ENCODE measurements at regions not wholly inside any gene's neighbourhood (a gene's known extent, or its start where the extent isn't known, plus 50 kb on each side); places are given as distances from the start of the nearest gene placed in this dataset.
"Not testable (repeated sequence)": the region's sequence is repeated elsewhere in the genome, so short reads cannot be mapped to it uniquely, and the experiment has no call there.

DNA sequence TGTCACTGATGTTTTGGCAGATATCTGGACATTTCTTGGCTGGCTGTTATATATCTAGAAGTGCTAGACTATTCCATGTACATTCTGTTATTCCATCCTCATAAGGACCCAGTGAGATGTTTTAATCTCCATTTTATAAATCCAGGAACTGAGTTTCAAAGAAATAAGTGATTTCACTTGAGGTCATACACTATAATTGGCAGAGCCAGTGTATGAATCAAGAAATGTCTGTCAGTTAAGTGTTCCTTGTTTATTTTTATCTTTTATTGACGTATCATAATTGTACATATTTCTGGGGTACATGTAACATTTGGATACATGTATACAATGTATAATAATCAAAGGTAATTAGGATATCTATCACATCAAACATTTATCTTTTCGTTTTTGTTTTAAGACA is 338.3 kb upstream of the KLF4 start:
- H3K27me3 Mint-ChIP-seq, result peaks cover 96% of the 10 kb centered on the region

DNA sequence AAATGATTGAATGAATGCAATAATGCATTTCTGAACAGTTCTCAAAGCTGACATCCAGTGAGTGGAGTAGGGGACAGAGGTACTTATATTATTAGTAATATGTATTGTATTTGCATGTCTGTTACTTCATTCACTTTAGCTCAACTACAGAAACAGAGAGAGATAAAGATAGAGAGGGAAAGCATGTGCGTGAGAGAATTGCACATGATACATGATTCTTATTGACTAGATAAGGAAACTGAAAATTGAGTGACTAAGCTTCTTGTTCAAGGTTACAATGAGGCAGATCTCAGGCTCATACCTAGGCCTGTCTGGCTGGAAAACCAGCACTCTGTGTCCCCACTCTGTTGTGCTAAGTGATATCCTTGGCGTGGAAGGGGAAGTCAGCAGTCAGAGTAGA is 337.7 kb upstream of the KLF4 start:
- peaks cover 96% of the 10 kb centered on the region for H3K27me3 Mint-ChIP-seq
- DNase-seq (ENCODE audit: low spot score, unreplicated experiment), result no peak
- no peak overlapping the region for H3K4me3 Mint-ChIP-seq (ENCODE audit: low read depth)
- TF ChIP-seq, protein P1, sequence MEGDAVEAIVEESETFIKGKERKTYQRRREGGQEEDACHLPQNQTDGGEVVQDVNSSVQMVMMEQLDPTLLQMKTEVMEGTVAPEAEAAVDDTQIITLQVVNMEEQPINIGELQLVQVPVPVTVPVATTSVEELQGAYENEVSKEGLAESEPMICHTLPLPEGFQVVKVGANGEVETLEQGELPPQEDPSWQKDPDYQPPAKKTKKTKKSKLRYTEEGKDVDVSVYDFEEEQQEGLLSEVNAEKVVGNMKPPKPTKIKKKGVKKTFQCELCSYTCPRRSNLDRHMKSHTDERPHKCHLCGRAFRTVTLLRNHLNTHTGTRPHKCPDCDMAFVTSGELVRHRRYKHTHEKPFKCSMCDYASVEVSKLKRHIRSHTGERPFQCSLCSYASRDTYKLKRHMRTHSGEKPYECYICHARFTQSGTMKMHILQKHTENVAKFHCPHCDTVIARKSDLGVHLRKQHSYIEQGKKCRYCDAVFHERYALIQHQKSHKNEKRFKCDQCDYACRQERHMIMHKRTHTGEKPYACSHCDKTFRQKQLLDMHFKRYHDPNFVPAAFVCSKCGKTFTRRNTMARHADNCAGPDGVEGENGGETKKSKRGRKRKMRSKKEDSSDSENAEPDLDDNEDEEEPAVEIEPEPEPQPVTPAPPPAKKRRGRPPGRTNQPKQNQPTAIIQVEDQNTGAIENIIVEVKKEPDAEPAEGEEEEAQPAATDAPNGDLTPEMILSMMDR (IDR thresholded peaks at IDR 0.05; ENCODE audit: unreplicated experiment), result no peak
- H3K9me3 Mint-ChIP-seq (ENCODE audit: low read depth), result peaks cover 17% of the 10 kb centered on the region
- H3K36me3 Mint-ChIP-seq (ENCODE audit: insufficient read depth), result peaks cover 4% of the 10 kb centered on the region
- H3K4me1 Mint-ChIP-seq (ENCODE audit: low read depth), result peaks cover 3% of the 10 kb centered on the region
- H3K27ac Mint-ChIP-seq, result no peak overlapping the region

More for the DNA sequence above, 338.3 kb upstream of the KLF4 start:
- Mint-ChIP-seq H3K9me3 (ENCODE audit: low read depth) (peaks cover 17% of the 10 kb centered on the region), H3K4me1 (ENCODE audit: low read depth) (peaks cover 3% of the 10 kb centered on the region), H3K36me3 (ENCODE audit: insufficient read depth) (peaks cover 4% of the 10 kb centered on the region), H3K4me3 (ENCODE audit: low read depth) (no peak overlapping the region), H3K27ac (no peak overlapping the region)
- TF ChIP-seq, protein P1 (IDR thresholded peaks at IDR 0.05; ENCODE audit: unreplicated experiment), result no peak
- no peak for DNase-seq (ENCODE audit: low spot score, unreplicated experiment)

DNA sequence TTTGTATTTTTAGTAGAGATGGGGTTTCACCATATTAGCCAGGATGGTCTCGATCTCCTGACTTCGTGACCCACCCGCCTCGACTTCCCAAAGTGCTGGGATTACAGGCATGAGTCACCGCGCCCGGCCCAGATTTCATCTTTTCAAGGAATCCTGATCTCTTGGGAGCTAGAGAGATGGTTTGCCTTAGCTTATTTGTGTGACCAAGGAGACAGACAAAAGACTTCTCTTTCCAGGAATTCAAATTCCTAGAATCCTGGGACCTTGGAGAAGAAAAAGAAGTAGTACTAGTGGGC is 337.1 kb upstream of the KLF4 start:
- peaks cover 96% of the 10 kb centered on the region for H3K27me3 Mint-ChIP-seq
- not testable (repeated sequence) for DNase-seq (ENCODE audit: low spot score, unreplicated experiment); H3K4me1 Mint-ChIP-seq (ENCODE audit: low read depth); H3K36me3 Mint-ChIP-seq (ENCODE audit: insufficient read depth); H3K4me3 Mint-ChIP-seq (ENCODE audit: low read depth); H3K27ac Mint-ChIP-seq
- H3K9me3 Mint-ChIP-seq (ENCODE audit: low read depth), result peaks cover 17% of the 10 kb centered on the region

DNA sequence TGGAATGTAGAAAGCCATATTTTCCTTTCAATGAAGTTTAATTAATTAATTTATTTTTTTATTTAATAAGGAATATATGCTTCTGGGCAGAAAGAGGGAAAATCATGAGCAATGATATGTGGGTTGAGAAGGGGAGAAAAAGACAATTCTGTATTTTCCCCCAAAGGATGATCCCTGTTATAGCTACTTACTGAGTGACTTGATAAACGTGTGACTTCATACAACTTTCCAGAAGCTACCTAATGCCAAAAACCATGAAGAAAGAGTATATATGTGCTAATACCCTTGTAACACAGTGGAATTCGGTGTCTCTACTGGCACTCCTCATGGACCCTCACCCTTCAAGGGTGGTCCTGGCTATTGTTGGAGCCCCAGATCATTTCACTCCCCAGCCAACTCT is 335.0 kb upstream of the KLF4 start:
- Mint-ChIP-seq H3K27me3 (peaks cover 96% of the 10 kb centered on the region), H3K36me3 (ENCODE audit: insufficient read depth) (peaks cover 3% of the 10 kb centered on the region), H3K9me3 (ENCODE audit: low read depth) (peaks cover 11% of the 10 kb centered on the region), H3K27ac (no peak overlapping the region), H3K4me3 (ENCODE audit: low read depth) (no peak overlapping the region), H3K4me1 (ENCODE audit: low read depth) (peaks cover 6% of the 10 kb centered on the region)
- DNase-seq (ENCODE audit: low spot score, unreplicated experiment), result no peak
- TF ChIP-seq, protein P1 (IDR thresholded peaks at IDR 0.05; ENCODE audit: unreplicated experiment), result no peak

DNA sequence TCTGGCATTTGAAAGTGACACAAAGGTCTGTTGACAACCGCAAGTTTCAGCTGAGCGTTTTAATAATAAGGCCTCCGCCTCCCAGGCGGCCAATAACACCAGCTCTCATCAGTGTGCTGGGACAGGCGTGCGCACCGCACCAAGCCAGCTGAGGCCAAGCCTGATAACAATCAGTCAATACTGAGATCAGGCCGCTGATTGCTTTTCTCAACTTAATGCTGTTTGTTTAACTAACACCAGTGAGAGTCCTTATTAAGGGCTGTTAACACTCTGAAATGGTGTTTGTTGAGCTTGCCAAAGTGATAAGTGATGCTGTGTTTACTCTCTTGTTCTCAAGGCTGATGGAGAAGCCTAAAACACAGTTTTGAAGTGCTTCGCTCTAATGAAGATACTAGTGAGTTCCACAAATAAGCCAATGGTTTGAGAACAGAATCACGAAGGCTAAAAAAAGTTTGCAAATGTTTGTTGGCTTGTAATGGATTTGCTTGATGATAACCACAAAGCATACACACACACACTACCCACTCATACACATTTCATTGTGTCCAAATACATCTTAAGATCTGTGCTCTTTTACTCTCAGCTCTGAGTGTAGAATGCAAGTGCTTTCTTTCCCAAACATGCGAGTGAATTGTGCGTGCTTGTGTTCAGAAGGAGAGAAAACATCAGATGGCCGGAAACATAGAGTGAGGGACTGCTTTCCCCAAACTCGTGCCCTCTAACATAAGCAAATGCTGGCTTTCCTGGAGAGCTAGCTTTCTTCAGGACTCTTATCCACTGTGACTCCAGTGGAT is 330.4 kb upstream of the KLF4 start:
- H3K36me3 Mint-ChIP-seq (ENCODE audit: insufficient read depth), result no peaks in the 10 kb centered on the region
- H3K9me3 Mint-ChIP-seq (ENCODE audit: low read depth), result no peaks in the 10 kb centered on the region
- H3K27me3 Mint-ChIP-seq, result peaks cover 89% of the 10 kb centered on the region
- H3K27ac Mint-ChIP-seq, result no peak overlapping the region
- no peak for DNase-seq (ENCODE audit: low spot score, unreplicated experiment)
- TF ChIP-seq, protein P1 (IDR thresholded peaks at IDR 0.05; ENCODE audit: unreplicated experiment), result no peak
- H3K4me3 Mint-ChIP-seq (ENCODE audit: low read depth), result no peak overlapping the region
- H3K4me1 Mint-ChIP-seq (ENCODE audit: low read depth), result peaks cover 24% of the 10 kb centered on the region

DNA sequence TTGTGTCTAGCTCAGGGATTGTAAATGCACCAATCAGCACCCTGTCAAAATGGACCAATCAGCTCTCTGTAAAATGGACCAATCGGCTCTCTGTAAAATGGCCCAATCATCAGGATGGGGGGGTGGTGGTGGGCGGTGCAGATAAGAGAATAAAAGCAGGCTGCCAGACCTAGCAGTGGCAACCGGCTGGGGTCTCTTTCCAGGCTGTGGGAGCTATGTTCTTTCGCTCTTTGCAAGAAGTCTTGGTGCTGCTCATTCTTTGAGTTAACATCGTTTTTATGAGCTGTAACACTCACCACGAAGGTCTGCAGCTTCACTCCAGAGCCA is 328.9 kb upstream of the KLF4 start:
- DNase-seq (ENCODE audit: low spot score, unreplicated experiment); H3K4me3 Mint-ChIP-seq (ENCODE audit: low read depth); H3K36me3 Mint-ChIP-seq (ENCODE audit: insufficient read depth); H3K9me3 Mint-ChIP-seq (ENCODE audit: low read depth); H3K27ac Mint-ChIP-seq: not testable (repeated sequence)
- Mint-ChIP-seq H3K27me3 (peaks cover 90% of the 10 kb centered on the region), H3K4me1 (ENCODE audit: low read depth) (peaks cover 24% of the 10 kb centered on the region)

DNA sequence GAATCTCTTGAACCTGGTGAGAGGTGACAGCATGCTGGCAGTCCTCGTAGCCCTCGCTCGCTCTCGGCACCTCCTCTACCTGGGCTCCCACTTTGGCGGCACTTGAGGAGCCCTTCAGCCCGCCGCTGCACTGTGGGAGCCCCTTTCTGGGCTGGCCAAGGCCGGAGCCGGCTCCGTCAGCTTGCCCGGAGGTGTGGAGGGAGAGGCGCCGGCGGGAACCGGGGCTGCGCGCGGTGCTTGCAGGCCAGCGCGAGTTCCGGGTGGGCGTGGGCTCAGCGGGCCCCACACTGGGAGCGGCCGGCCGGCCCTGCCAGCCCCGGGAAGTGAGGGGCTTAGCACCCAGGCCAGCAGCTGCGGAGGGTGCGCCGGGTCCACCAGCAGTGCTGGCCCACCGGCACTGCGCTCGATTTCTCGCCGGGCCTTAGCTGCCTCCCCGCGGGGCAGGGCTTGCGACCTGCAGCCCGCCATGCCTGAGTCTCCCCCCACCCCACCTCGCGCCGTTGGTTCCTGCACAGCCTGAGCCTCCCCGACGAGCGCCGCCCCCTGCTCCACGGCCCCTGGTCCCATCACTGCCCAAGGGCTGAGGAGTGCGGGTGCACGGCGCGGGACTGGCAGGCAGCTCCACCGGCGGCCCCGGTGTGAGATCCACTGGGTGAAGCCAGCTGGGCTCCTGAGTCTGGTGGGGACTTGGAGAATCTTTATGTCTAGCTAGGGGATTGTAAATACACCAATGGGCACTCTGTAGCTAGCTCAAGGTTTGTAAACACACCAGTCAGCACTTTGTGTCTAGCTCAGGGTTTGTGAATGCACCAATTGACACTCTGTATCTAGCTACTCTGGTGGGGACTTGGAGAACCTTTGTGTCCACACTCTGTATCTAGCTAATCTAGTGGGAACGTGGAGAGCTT is 328.3 kb upstream of the KLF4 start:
- H3K27ac Mint-ChIP-seq; H3K9me3 Mint-ChIP-seq (ENCODE audit: low read depth); H3K36me3 Mint-ChIP-seq (ENCODE audit: insufficient read depth); DNase-seq (ENCODE audit: low spot score, unreplicated experiment); H3K4me3 Mint-ChIP-seq (ENCODE audit: low read depth): not testable (repeated sequence)
- Mint-ChIP-seq H3K27me3 (peaks cover 90% of the 10 kb centered on the region), H3K4me1 (ENCODE audit: low read depth) (peaks cover 24% of the 10 kb centered on the region)
